GM10266 (cell line): ENCODE measurements at regions not wholly inside any gene's neighbourhood (a gene's known extent, or its start where the extent isn't known, plus 50 kb on each side); places are given as distances from the start of the nearest gene placed in this dataset.

ENCODE experiments used
- DNase-seq: peaks from one replicate; pipeline ENCODE4 v3.0.0; 2012; ENCODE audit errors: extremely low spot score
- TF ChIP-seq, protein P1 (sequence below): IDR thresholded peaks from 2 replicates; pipeline ENCODE4 v1.5.1; 2012; ENCODE audit warnings: mild to moderate bottlenecking, low read depth; ENCODE audit not compliant: control insufficient read depth, insufficient read depth; ENCODE audit errors: missing control alignments

DNA sequence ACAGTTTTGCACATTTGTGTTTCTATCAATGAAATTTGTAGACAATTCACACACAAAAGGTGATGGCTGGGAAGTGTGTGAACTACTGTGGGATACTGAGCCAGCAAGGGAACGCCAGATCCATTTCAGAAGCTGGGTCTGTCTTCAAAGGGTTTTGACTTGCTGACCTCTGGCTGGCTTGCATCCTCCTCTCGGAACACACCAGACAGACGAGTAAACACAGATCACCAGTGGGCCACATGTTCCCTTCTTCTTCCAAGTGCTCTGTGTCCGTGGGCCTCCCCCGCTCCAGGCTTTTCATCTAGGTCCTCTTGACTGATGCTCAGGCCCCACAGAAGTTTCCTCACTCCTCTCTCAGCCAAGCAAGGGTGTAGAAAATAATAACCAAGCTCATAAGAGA is 122.2 kb upstream of the OSR1 start:
- no peak for DNase-seq
- TF ChIP-seq, protein P1, sequence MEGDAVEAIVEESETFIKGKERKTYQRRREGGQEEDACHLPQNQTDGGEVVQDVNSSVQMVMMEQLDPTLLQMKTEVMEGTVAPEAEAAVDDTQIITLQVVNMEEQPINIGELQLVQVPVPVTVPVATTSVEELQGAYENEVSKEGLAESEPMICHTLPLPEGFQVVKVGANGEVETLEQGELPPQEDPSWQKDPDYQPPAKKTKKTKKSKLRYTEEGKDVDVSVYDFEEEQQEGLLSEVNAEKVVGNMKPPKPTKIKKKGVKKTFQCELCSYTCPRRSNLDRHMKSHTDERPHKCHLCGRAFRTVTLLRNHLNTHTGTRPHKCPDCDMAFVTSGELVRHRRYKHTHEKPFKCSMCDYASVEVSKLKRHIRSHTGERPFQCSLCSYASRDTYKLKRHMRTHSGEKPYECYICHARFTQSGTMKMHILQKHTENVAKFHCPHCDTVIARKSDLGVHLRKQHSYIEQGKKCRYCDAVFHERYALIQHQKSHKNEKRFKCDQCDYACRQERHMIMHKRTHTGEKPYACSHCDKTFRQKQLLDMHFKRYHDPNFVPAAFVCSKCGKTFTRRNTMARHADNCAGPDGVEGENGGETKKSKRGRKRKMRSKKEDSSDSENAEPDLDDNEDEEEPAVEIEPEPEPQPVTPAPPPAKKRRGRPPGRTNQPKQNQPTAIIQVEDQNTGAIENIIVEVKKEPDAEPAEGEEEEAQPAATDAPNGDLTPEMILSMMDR, result no peak

DNA sequence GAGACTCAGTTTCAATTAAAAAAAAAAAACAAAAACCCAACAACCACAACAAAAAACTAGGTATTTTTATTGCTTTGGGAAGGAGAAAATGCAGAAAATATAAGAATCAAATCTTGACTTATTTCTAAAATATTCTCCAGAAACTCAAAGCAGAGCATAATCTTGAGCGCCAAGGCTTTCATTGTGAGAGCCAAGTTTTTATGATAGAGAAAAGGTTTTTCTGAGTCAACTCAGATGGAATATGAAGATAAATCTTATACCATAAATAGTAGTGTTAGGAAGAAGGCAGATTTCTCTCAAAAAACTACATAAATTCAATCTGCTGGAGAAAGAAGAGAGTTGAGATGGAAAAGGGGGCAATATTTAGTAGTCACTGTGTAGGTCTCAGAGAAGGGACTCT is 121.2 kb upstream of the OSR1 start:
- TF ChIP-seq, protein P1, result no peak
- DNase-seq, result no peak

DNA sequence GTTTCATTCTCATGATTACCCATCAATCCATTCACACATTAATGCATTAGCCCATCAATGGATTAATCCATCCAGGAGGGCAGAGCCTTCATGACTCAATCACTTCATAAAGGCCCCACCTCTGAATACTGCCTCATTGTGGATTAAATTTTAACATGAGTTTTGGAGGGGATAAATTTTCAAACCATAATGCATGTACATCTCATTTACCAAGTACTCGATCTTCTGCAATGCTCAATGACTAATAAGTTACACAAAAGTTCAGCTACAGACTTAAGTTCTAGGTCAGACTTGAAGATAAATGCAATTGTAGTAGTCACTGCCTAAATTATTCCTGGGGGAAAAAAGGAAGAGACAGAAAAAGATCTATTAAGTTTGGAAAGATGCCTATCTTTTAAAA is 120.0 kb upstream of the OSR1 start:
- no peak for DNase-seq
- TF ChIP-seq, protein P1, result no peak

DNA sequence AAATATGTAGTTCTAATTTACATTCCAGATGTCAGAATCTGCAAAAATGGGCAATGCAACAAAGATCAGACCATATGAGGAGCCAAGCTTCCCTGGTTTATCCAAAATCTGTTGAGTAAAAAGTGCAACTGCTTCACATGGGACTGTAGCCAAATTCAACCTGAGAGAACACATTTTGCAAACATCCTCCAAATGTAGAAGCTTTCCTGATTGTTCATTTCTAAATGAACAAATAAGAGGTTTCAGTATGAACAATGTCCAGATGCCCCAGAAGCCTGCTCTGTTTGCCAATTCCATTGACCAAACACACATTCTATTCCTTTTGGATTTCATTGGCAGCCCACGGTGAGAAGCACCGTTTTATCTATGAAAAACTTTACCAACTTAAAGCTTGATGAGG is 117.9 kb upstream of the OSR1 start:
- TF ChIP-seq, protein P1, result no peak
- DNase-seq, result no peak

DNA sequence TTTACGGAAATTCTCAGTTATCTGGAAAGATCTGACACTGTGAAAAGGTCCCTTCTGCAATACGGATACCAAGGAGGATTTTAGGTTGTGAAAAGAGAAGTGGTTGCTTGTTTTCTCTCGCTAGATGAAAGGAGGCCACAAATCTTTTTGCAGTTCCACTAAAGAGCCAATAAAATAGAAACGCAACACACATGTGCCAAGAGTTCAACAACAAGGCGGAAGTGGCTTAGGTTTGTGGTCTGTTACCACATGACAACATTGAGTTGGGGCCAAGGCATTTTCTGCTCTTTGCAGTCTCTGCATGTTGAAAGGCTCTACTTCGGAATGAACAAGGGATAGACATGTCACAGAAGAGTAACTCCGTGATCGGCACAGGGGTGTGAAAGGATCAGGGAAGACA is 115.7 kb upstream of the OSR1 start:
- TF ChIP-seq, protein P1, result no peak
- peak; percentile 7 for DNase-seq

DNA sequence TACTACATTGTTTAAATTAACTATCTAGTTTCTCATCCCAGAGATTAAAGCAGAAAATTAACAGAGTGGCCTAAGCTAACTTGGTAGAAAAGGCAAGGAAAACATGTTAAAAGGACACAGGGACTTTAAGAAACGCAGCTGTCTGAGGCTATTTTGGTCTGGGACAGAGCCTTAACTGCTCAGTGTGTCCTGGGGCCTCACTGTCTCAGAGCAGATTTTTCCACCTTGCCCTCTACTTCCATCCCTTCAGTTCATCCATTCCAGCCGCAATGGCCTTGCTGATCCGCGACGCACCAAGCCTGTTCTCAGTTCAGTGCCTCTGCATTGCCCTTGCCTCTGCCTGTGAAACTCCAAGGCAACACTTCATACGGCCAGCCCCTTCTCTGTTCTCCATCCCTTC is 114.9 kb upstream of the OSR1 start:
- TF ChIP-seq, protein P1, result no peak
- DNase-seq, result no peak

DNA sequence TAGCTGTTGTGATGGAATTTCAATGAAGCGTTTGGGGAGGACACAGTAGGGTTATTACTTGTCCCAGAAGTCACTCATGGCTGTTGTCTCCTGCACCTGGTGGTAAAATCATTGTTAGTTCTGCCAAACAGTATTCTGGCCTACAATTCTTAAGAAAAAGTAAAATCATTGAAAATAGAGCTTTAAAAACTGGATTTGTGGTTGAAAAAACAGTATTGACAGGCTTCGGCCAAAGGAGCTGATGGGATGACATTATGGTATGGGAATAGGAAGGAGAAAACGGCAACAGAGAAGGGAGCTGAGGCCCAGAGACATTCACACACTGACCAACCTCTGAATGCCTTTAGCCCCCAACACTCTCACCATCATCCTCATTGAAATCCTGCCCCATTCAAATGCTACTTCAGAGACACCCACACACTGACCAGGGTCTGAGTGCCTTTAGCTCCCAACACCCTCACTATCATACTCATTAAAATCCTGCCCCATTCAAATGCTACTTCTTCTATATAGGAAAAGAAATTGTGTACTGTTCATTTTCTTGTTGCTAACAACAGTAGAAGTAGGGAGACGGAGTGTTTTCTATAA is 114.1 kb upstream of the OSR1 start:
- TF ChIP-seq, protein P1, result no peak
- DNase-seq, result no peak
